HG03103 (cell line): ENCODE measurements at regions not wholly inside any gene's neighbourhood (a gene's known extent, or its start where the extent isn't known, plus 50 kb on each side); places are given as distances from the start of the nearest gene placed in this dataset.
"Not testable (repeated sequence)": the region's sequence is repeated elsewhere in the genome, so short reads cannot be mapped to it uniquely, and the experiment has no call there.

Source experiments
- ATAC-seq: cut with Tn5 transposase; IDR thresholded peaks from one replicate; pipeline ENCODE4 v1.9.1; 2021; ENCODE audit warnings: low read depth; ENCODE audit not compliant: unreplicated experiment

DNA sequence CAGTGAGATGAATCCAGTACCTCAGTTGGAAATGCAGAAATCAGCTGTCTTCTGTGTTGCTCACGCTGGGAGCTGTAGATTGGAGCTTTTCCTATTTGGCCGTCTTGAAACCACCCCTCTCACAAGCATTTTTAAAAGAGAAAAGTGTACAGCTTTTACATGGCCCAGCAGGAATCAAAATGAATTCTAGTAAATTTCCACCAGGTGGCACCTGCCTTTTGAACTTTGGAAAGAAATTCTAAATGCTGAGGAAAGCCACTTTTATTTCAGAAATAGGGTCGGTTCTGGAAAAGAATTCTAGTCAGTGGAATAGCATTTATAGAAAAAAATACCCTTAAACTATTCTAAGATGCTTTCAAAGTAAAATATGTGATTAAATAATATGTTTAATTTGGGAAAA is 647.8 kb downstream of the CD109 start:
- no peak for ATAC-seq

DNA sequence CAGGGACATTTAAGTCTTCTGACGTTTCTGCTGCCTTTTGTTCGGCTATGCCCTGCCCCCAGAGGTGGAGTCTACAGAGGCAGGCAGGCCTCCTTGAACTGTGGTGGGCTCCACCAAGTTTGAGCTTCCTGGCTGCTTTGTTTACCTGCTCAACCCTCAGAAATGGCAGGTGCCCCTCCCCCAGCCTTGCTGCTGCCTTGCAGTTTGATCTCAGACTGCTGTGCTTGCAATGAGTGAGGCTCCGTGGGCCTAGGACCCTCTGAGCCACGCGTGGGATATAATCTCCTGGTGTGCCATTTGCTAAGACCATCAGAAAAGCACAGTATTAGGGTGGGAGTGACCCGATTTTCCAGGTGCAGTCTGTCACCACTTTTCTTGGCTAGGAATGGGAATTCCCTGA is 647.3 kb downstream of the CD109 start:
- ATAC-seq, result not testable (repeated sequence)

DNA sequence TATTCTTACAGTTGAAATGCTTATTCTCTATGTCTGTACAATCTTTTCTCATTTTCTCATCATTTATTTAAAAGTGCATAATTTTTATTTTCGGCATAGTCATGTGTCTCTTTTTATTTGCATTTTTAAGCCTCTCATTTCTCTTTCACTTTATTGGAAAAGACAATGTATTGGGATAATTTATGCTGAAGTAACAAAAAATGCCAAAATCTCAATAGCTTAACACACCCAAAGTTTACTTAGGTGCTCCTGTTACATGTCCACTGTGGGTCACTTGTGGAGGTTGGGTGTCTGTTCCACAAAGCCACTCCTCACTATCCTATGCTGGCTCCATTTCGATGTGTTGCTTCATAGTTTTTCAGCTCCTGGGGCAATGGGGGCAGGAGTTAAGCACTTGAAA is 638.7 kb downstream of the CD109 start:
- no peak for ATAC-seq

DNA sequence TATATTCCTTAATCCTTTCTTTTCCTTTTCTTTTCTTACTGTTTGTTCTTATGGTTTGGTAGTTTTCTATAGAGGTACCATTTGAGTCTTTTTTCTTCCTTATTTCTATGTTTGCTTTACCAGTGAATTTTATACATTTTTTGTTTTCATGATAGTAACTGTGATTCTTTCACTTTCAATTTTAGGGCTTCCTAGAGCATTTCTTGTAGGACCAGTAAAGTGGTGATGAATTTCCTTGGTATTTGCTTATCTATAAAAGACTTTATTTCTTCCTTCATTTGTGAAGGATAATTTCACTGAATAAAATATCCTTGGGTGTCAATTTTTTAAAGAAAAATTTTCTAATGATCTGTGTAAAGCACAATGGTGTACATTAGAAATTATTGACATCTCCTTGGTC is 637.4 kb downstream of the CD109 start:
- ATAC-seq, result no peak

DNA sequence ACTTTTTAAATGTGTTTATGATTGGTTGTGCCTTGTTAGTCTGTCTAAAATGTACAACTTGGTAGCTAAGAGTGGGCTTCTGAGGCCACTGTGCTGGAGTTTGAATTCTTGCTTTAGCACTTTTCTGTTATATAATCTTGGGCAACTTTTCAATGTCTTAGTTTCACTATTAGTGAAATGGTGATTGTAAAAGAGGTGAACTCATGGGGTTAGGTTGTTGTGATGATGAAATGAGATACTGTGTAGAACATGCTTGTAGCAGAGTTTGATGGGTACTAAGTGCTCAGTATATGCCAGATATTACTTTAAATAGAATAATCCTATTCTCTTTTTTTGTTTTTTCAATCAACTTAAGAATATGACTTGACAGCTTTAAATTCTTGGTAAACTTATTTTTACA is 624.7 kb downstream of the CD109 start:
- no peak for ATAC-seq

DNA sequence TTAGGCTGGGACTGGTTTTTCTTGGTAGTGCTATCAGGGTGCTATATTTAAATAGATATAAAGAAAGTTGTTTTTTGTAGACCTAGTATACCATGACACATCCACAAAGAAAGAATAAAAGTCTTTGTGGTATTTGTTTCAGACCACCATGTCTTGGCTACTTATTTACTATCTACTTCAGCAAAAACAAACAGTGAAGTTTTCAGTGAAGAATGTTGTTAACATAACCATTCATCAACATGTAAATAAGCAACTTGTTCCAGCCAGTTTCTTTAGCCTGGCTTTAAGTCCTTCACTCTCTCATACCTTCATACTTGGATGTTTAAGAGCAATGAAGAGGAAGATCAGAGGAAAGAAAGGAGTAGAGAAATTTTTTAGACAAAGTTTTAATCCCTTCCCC is 624.1 kb downstream of the CD109 start:
- no peak for ATAC-seq

DNA sequence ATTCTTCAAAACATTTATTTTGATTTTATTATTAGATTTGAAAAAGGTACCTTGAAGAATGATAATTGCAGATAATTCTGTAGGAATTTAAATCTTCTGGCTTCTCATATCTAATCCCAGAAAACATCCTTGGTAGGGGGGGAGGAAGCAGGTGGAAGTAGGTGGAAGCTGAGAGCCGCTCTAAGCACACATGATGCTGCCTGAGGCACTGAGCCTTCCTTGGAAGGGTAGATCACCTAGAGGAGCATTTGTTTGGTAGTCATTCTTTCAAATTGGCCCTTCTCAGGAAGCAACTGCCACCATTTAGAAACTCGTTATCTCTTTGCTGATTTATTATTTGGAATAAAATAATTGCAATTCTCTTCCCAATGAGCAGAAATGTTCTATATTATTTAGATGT is 623.3 kb downstream of the CD109 start:
- no peak for ATAC-seq

DNA sequence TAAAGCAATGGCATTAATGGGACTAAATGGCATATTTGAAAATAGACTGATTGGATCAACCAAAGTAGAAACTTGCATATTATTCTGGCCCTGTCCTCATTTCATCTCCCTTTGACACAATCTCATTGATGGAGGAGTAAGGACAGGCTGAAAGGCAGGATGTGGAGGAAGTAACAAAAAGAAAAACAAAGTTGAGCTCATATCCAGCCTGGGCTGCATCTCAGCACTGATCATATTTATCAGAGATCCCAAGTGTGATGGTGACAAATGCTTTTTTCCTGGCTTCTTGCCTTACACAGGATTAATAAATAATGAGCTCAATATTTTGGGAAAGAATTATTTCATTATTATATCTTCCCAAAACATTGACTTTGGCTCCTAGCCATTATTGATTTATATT is 622.7 kb downstream of the CD109 start:
- ATAC-seq, result no peak

DNA sequence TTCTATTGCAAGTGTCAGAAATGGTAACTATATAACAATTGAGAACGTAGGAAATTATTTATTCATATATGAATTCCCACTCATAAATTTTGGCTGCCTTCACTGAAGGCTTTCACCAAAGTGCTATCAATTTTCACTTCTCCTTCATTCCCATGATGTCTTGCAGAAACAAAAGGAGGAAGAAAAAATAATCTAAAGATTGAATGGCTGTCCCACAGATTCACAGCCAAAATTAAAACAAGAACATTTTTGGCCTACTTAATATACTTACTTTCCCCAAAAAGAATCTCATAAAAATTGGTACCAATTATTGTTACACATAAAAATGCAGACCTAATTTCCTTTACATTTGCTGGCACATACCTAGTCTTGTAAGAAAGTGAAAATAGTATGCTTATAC is 616.1 kb downstream of the CD109 start:
- no peak for ATAC-seq

DNA sequence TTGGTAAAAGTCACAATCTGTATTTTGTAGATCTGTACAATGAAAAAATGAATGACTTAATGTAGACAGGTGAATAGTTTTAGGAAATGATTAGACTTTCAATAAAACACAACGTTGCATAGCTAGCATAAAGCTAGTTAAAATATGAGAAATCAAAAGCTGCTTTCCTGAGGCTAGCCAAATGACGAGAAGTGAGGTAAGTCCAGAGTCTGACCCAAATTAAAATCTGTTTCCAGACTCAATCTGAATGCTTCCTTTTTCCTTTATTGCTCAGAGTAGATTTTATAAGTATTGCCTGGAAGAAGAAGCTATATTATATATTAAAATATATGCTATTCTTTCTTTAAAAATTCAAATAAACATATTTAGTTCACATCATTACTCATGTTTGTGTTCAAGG is 615.4 kb downstream of the CD109 start:
- no peak for ATAC-seq

DNA sequence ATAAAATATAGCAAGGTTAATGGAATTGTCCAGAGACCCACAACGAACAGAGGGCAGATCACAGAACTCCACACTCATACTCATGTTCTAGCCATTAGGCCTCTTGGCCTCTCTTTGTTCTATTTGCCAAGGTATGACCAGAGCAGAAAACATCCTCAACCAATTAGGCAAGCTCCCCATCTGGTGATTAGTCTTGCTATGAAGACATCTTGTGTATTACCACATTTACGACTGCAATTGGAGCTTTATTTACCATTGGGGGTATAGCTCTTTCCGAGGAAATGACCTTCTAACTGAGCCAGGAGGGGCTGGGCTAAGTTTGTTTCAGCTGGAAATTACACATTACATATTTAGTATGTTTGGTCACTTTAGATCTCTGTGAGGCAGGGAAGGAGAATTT is 593.9 kb downstream of the CD109 start:
- no peak for ATAC-seq

DNA sequence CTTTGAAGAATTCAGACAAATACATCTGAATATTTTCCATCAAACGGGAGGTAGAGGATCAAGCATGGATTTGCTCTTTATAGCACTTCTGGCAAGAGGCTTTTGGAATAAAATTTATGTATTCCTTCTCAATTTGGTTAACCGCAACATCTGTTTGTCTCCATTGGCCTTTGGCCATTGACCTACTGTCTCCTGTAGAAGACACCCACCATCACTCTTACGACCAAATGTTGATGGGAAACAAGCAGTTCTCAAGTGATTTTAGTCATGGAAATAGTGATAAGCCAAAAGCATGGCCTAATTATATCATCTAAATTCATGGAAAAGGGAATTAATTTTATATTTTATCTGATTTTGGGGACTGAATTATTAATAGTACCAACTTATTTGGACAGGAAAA is 591.9 kb downstream of the CD109 start:
- ATAC-seq, result no peak

DNA sequence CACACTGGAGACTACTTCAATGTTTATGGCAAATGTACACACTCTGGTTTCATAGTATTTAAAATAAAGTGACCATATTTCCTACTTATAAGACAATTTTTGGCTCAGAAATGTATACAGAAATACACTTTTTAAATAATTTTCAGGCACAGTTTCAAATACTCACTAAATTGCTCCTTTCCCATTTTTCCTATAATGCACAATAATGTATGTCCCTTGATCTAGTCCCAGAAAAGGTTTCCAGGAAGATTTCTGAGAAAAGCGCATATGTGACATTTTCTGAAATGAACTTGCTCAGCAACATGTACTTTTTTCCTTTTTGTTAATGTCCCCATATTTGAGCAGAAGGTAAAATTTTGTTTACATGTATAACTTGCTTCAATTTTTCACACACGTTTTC is 591.4 kb downstream of the CD109 start:
- no peak for ATAC-seq

DNA sequence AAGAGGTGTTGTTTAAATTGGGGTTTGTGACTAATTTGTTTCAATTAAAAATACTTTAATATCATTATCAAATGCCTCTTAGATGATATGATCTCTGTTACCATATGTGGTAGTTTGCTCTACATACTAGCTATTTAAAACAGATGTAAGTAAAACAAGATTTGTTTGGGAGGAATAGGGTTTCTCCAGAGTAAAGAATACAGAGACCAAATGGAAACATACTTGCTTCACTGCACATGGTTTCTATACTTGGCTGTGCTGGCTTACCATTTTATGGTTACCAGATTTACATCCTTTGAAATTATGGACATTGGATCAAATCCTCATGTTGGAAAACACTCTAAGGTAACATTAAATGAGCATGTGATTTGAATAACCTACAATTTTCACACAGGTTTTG is 588.3 kb downstream of the CD109 start:
- no peak for ATAC-seq

DNA sequence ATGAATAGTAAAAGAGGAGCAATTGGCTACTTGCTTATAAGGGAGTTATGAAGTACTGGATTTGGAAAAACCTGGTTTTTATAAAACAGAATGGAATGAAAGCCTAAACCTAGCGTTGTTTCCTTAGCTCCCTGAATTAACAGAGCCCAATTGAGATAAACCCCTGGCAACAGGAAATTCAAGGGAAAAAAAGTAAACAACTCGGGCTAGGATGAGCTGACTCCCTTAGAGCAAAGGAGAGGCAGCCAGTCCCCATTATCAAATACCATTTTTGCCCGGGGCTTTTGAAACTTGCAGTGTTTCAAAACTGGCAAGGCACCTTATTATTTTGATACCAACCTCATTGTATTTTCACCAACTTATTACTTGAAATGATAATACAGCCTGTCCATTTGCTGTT is 587.5 kb downstream of the CD109 start:
- ATAC-seq, result no peak

DNA sequence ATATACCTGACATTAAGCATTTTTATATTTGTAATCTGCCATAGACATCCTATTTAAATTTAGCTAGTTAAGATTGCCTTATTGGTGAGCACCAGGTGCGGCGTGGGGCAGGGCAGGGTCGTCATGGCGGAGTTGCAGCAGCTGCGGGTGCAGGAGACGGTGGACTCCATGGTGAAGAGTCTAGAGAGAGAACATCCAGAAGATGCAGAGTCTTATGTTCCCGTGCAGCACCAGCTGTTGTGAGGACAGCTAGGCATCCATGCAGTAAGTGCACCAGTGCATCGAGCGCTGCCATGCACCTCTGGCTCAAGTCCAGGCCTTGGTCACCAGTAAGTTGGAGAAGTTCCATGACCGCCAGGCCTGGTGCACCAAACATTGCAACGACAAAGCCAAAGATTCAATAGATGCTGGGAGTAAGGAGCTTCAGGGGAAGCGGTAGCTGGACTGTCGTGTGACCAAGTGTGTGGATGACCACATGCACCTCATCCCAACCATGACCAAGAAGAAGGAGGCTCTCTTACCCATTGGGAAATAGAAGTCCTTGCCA is 586.2 kb downstream of the CD109 start:
- ATAC-seq, result no peak

DNA sequence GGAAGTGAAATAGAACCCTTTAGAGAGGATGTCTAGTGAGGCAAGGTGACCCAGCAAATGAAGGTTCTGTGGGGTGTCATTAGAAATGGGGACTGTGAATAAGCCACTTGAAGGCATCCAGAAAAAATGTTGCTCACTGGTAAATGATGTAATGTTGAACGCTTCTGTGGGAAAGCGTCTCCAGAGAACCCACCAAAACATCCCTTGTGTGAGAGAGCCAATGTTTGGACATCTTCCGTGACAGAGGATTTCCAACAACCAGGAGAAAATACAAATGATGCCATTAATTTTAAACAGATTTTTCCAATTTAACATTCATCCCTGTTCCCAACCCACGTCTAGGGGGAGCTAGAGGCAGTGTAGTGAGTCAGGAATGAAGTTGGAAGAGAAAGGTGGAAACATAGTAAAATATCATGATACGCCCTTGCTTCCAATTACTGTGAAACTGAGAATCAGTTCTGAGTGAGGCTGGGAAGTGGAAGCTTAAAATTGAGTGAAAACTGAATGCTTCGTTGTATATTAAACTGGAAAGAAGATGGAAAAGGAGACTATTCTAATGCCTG is 584.2 kb downstream of the CD109 start:
- ATAC-seq, result no peak

DNA sequence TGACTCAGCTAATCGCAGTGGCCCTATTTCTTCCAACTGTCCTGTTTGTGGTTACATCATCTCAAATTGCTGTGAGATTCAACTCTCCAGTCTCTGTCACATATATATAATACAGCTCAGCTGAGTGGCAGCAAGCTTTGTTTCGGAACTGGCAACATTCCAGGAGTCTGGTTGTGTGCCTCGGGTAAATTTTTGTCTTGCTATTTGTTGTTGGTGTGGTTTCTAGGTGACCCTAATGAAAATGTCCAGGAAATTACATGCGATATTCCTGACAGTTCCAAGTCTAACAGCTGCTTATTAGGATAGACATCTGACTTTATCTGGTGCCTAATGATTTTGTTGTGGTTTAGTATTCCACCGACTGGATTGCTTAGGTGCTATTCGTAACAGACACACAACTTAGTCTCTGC is 581.8 kb downstream of the CD109 start:
- no peak for ATAC-seq

DNA sequence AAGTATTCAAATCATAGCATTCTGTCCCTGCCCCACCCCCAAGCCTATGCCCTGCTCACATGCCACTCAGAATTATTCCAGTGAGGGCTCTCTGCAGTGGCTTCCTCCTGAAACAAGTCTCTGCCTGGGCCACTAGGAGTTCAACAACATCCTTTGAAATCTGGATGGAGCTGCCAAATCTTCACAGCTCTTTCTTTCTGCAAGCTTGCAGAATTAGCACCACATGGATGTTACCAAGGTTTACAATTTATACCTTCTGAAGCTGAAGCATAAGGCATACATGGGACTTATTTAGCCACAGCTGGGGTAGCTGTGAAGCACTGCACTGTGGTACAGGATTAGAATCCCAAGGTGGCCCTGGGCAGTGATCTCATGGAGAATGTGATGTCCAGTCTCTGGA is 577.5 kb downstream of the CD109 start:
- ATAC-seq, result no peak

DNA sequence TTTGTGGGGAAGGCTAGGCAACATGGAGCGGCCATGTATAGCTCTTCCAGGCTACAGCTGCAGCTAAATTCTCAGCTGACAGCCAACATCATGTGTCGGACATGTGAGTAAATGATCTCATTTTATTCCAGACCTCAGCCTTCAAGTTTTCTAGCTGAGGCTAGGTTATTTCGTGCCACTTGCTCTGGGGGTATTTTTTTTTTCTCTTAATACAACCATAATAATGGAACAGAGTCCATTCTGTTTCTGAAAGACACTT is 573.5 kb downstream of the CD109 start:
- no peak for ATAC-seq

DNA sequence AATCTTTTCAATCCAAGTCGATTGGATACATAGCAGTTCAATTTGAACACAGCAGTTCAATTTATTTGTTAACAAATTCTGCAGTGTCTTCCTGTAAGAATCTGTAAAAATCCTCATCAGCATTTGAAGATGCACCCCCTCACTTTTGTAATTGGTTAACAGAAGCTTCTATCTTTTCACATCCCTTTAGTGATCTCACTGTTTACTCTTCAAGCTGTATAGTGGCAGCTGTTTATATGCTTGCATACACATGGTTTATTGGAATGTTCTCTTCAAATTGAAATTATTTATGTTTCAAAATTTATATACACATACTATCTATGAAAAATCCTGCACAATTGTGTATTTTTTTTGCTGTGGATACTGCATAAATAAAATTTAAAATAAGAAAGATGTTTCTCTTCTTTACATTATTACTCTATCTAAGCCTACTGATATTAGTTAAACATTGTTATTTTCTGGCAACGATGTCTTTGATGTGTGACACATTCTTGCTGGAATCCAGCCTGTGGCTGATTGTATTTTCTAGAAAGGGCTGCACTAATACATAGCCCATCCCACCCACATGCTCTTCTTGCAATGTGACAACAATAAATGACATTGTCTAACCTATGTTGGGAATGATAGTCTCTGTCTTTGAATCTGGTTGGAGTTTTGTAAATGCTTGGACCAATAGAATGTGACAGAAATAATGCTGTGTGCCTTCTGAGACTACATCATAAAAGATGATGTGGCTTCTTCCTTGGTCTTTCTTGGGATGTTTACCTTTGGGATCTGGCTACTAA is 573.0 kb downstream of the CD109 start:
- no peak for ATAC-seq

DNA sequence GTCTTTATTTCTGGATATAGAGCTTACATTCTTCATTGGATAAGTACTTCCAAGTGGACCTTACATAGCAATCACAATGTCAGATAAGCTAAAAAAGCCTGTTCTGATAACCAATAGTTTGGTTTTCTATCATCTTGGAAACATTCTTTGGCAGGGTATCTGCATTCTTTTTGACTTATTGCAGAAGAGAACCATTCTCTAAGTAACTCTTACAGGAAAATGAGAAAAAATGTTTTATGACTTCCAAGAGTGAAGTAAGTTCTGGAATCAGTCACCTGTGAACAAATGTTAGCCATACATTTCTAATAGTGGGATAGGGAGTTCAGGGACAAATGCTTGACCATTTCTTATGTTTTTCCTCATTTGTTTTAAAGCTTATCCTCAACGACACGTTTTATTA is 564.0 kb downstream of the CD109 start:
- no peak for ATAC-seq

DNA sequence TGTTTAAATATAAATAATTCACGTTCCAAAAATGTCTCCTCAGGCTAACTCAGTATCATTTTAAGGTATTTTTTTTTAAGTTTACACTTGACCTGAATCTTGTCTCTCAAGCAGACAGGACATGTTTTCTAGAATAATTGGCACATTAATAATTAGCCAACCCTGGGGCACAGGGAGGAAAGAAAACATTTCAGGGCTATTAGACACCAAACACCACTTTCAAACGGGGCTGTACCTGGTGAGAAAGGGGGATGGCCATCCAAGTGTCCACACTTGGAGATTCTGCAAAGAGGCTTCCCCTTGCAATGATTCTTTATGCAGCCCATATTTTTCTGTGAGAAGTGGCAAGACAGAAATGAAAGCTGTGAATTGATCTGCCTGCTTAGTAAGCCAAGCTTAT is 560.8 kb downstream of the CD109 start:
- no peak for ATAC-seq
